ENCODE measurements at regions not wholly inside any gene's neighbourhood (a gene's known extent, or its start where the extent isn't known, plus 50 kb on each side); places are given as distances from the start of the nearest gene placed in this dataset.
"Not testable (repeated sequence)": the region's sequence is repeated elsewhere in the genome, so short reads cannot be mapped to it uniquely, and the experiment has no call there.

DNA sequence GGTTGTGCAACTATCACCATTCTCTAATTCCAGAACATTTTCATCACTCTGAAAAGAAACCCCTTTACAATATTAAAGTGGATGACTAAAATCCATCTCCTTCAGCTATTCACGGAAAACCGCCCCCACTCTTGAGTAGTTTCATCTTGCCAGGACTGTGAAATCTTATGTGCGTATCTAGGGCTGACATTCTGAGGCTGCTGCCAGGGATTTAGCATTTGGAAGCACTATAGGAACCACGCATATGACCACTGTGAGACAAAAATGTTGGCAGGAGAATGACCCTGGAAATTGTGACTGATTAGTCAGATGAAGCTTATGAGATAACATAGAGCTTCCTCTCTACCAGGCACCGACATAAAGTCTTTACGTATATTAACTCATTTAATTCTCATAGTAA is 305.2 kb upstream of the PDE3A start:
- Histone ChIP-seq H3K9me3 (ENCODE audit: control insufficient read depth, insufficient read depth, low read depth, low read length) (no peaks in the 10 kb centered on the region), H4K20me1 (ENCODE audit: control insufficient read depth, extremely low read depth, insufficient read depth, low read length) (no peaks in the 10 kb centered on the region), H3K27ac (ENCODE audit: insufficient read depth, low read length) (no peak overlapping the region), H3K4me2 (ENCODE audit: extremely low read depth, insufficient read depth, low read length) (no peak overlapping the region), H3K4me1 (ENCODE audit: control insufficient read depth, extremely low read depth, insufficient read depth, low read length) (no peaks in the 10 kb centered on the region), H3K9ac (ENCODE audit: insufficient read depth, low read length) (no peak overlapping the region), H2AFZ (ENCODE audit: low read length) (no peak overlapping the region), H3K4me3 (replicated peaks in 1 of 4; ENCODE audit: control extremely low read depth in 1 of 4, insufficient read depth in 1 of 4, low read depth in 3 of 4, low read length in 4 of 4) (no peak overlapping the region), H3K79me2 (ENCODE audit: control insufficient read depth, insufficient read depth, low read length) (no peaks in the 10 kb centered on the region), H3K36me3 (ENCODE audit: control insufficient read depth, insufficient read depth, low read length) (no peaks in the 10 kb centered on the region), H3K27me3 (ENCODE audit: control insufficient read depth, insufficient read depth, low read length) (no peaks in the 10 kb centered on the region)
- peak; percentile 30 to 80 for DNase-seq (ENCODE audit: low read depth in 2 of 2)
- TF ChIP-seq EZH2 (IDR thresholded peaks at IDR 0.05; ENCODE audit: low read length, missing control alignments): no peak
- TF ChIP-seq, protein P1, sequence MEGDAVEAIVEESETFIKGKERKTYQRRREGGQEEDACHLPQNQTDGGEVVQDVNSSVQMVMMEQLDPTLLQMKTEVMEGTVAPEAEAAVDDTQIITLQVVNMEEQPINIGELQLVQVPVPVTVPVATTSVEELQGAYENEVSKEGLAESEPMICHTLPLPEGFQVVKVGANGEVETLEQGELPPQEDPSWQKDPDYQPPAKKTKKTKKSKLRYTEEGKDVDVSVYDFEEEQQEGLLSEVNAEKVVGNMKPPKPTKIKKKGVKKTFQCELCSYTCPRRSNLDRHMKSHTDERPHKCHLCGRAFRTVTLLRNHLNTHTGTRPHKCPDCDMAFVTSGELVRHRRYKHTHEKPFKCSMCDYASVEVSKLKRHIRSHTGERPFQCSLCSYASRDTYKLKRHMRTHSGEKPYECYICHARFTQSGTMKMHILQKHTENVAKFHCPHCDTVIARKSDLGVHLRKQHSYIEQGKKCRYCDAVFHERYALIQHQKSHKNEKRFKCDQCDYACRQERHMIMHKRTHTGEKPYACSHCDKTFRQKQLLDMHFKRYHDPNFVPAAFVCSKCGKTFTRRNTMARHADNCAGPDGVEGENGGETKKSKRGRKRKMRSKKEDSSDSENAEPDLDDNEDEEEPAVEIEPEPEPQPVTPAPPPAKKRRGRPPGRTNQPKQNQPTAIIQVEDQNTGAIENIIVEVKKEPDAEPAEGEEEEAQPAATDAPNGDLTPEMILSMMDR (conservative IDR thresholded peaks at IDR 0.05 in 1 of 2, IDR thresholded peaks at IDR 0.05 in 1 of 2; ENCODE audit: low read depth in 1 of 2, low read length in 2 of 2): no peak

DNA sequence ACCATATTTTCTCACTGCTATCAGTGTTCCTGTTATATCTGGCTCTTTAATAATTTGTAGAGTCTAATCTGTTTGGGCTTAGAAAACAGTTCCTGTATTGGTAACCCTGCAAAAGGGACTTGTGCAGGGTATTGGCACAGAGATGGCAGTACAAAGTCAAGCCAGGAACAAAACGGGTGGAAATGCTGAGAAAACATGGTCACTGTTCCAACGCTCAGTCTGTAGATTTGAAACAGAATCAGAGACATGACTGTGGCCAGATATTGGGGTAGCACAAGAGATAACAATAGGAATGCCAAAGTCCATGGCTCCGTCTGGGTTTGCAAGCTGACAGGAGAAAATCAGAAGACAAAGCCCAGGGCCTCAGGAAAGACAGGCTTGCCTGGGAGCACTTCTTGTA is 290.7 kb upstream of the PDE3A start:
- H3K27ac ChIP-seq (ENCODE audit: insufficient read depth, low read length): no peak overlapping the region
- no peak for DNase-seq (ENCODE audit: low read depth in 2 of 2)
- H3K9me3 ChIP-seq (ENCODE audit: control insufficient read depth, insufficient read depth, low read depth, low read length): no peaks in the 10 kb centered on the region
- no peaks in the 10 kb centered on the region for H3K36me3 ChIP-seq (ENCODE audit: control insufficient read depth, insufficient read depth, low read length)
- H3K27me3 ChIP-seq (ENCODE audit: control insufficient read depth, insufficient read depth, low read length): no peaks in the 10 kb centered on the region
- no peak for TF ChIP-seq EZH2 (IDR thresholded peaks at IDR 0.05; ENCODE audit: low read length, missing control alignments)
- H2AFZ ChIP-seq (ENCODE audit: low read length): no peak overlapping the region
- H4K20me1 ChIP-seq (ENCODE audit: control insufficient read depth, extremely low read depth, insufficient read depth, low read length): no peaks in the 10 kb centered on the region
- H3K9ac ChIP-seq (ENCODE audit: insufficient read depth, low read length): no peak overlapping the region
- H3K4me2 ChIP-seq (ENCODE audit: extremely low read depth, insufficient read depth, low read length): no peak overlapping the region
- H3K4me3 ChIP-seq (replicated peaks in 1 of 4; ENCODE audit: control extremely low read depth in 1 of 4, insufficient read depth in 1 of 4, low read depth in 3 of 4, low read length in 4 of 4): no peak overlapping the region
- no peaks in the 10 kb centered on the region for H3K79me2 ChIP-seq (ENCODE audit: control insufficient read depth, insufficient read depth, low read length)
- H3K4me1 ChIP-seq (ENCODE audit: control insufficient read depth, extremely low read depth, insufficient read depth, low read length): no peaks in the 10 kb centered on the region

DNA sequence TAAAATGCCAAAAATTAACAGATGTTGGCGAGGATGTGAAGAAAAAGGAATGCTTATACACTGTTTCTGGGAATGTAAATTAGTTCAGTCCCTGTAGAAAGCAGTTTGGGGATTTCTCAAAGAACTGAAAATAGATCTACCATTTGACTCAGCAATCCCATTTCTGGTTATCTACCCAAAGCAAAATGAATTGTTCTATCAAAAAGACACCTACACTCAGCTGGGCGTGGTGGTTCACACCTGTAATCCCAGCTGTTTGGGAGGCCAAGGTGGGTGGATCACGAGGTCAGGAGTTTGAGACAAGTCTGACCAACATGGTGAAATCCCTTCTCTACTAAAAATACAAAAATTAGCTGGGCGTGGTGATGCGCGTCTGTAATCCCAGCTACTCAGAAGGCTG is 279.3 kb upstream of the PDE3A start:
- TF ChIP-seq, protein P1 (conservative IDR thresholded peaks at IDR 0.05 in 1 of 2, IDR thresholded peaks at IDR 0.05 in 1 of 2; ENCODE audit: low read depth in 1 of 2, low read length in 2 of 2): no peak
- no peak for TF ChIP-seq EZH2 (IDR thresholded peaks at IDR 0.05; ENCODE audit: low read length, missing control alignments)
- Histone ChIP-seq H3K4me3 (replicated peaks in 1 of 4; ENCODE audit: control extremely low read depth in 1 of 4, insufficient read depth in 1 of 4, low read depth in 3 of 4, low read length in 4 of 4) (no peak overlapping the region), H3K36me3 (ENCODE audit: control insufficient read depth, insufficient read depth, low read length) (no peaks in the 10 kb centered on the region), H3K9ac (ENCODE audit: insufficient read depth, low read length) (no peak overlapping the region), H2AFZ (ENCODE audit: low read length) (no peak overlapping the region), H3K4me1 (ENCODE audit: control insufficient read depth, extremely low read depth, insufficient read depth, low read length) (no peaks in the 10 kb centered on the region), H3K27me3 (ENCODE audit: control insufficient read depth, insufficient read depth, low read length) (no peaks in the 10 kb centered on the region), H3K79me2 (ENCODE audit: control insufficient read depth, insufficient read depth, low read length) (no peaks in the 10 kb centered on the region), H3K9me3 (ENCODE audit: control insufficient read depth, insufficient read depth, low read depth, low read length) (no peaks in the 10 kb centered on the region), H3K4me2 (ENCODE audit: extremely low read depth, insufficient read depth, low read length) (no peak overlapping the region), H3K27ac (ENCODE audit: insufficient read depth, low read length) (no peak overlapping the region), H4K20me1 (ENCODE audit: control insufficient read depth, extremely low read depth, insufficient read depth, low read length) (no peaks in the 10 kb centered on the region)
- DNase-seq (ENCODE audit: low read depth in 2 of 2): no peak

DNA sequence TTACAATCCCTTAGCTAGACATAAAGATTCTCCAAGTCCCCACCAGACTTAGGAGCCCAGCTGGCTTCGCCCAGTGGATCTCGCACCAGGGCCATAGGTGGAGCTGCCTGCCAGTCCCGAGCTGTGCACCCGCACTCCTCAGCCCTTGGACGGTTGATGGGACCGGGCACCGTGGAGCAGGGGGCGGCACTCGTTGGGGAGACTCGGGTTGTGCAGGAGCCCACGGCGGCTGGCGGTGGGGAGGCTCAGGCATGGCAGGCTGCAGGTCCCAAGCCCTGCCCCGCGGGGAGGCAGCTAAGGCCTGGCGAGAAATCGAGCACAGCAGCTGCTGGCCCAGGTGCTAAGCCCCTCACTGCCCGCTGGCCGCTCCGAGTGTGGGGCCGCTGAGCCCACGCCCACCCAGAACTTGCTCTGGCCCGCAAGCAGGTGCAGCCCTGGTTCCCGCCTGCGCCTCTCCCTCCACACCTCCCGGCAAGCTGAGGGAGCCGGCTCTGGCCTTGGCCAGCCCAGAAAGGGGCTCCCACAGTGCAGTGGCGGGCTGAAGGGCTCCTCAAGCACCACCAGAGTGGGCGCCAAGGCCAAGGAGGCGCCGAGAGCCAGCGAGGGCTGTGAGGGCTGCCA is 275.0 kb upstream of the PDE3A start:
- H3K36me3 ChIP-seq (ENCODE audit: control insufficient read depth, insufficient read depth, low read length); H3K9ac ChIP-seq (ENCODE audit: insufficient read depth, low read length); H3K27me3 ChIP-seq (ENCODE audit: control insufficient read depth, insufficient read depth, low read length); H2AFZ ChIP-seq (ENCODE audit: low read length); H4K20me1 ChIP-seq (ENCODE audit: control insufficient read depth, extremely low read depth, insufficient read depth, low read length); H3K27ac ChIP-seq (ENCODE audit: insufficient read depth, low read length); DNase-seq (ENCODE audit: low read depth in 2 of 2); H3K4me1 ChIP-seq (ENCODE audit: control insufficient read depth, extremely low read depth, insufficient read depth, low read length); H3K79me2 ChIP-seq (ENCODE audit: control insufficient read depth, insufficient read depth, low read length); H3K9me3 ChIP-seq (ENCODE audit: control insufficient read depth, insufficient read depth, low read depth, low read length); H3K4me2 ChIP-seq (ENCODE audit: extremely low read depth, insufficient read depth, low read length); H3K4me3 ChIP-seq (replicated peaks in 1 of 4; ENCODE audit: control extremely low read depth in 1 of 4, insufficient read depth in 1 of 4, low read depth in 3 of 4, low read length in 4 of 4): not testable (repeated sequence)

All from fibroblast of lung (primary cell).